Mucosa of descending colon (tissue), 3 donors: ENCODE measurements at regions not wholly inside any gene's neighbourhood (a gene's known extent, or its start where the extent isn't known, plus 50 kb on each side); places are given as distances from the start of the nearest gene placed in this dataset.

Experiments
- ATAC-seq: fragments of 200-7000 bp; cut with Tn5 transposase; one replicate; pipeline ENCODE4 v1.9.1; 2020; ENCODE audit warnings: mild to moderate bottlenecking, moderate library complexity
- DNase-seq, 3 donors: peaks; one replicate each; pipeline ENCODE4 v3.0.0-alpha.2; 2020
- H3K36me3 ChIP-seq: fragments of 200-600 bp; one replicate; pipeline ENCODE4 v1.8.0; 2021; ENCODE audit warnings: low read depth, mild to moderate bottlenecking
- H3K4me1 ChIP-seq: fragments of 200-600 bp; one replicate; pipeline ENCODE4 v1.8.0; 2021; ENCODE audit warnings: low read depth, mild to moderate bottlenecking
- H3K4me3 ChIP-seq: fragments of 200-600 bp; one replicate; pipeline ENCODE4 v1.8.0; 2021; ENCODE audit warnings: mild to moderate bottlenecking
- H3K9me3 ChIP-seq: fragments of 200-600 bp; one replicate; pipeline ENCODE4 v1.8.0; 2021; ENCODE audit warnings: mild to moderate bottlenecking
- CTCF ChIP-seq: fragments of 200-600 bp; IDR thresholded peaks from one replicate; pipeline ENCODE4 v1.8.0; 2022; ENCODE audit warnings: antibody characterized with exemption, mild to moderate bottlenecking
- intact Hi-C, 2 donors: fragments of 100-400 bp; cut with DNase I in 1 of 2; cut with micrococcal nuclease in 1 of 2; formaldehyde crosslinking; loops; one replicate each; pipeline versions ENCODE4 v1.11.0 to v1.11.1; 2022; cut with DNase I, micrococcal nuclease
- donor health status: DM: no; HTN: no; CAD: no; lungs with moderate emphysema.
- donor health status: DM: no; HTN: no; CAD: no.
- donor health status: DM: no; HTN: yes; CAD: no.

- Histone ChIP-seq H3K9me3 (no peaks in the 10 kb centered on the region), H3K4me1 (no peaks in the 10 kb centered on the region), H3K4me3 (no peak overlapping the region), H3K36me3 (no peaks in the 10 kb centered on the region)
- DNase-seq = no peak
- no peak for ATAC-seq
- intact Hi-C loops = no loop called here
- TF ChIP-seq CTCF = no peak
Measured at GRCh38 chr3:174495928-174496327, 363.2 kb upstream of the NAALADL2 start.

GRCh38 chr3:174498638-174499037, 360.5 kb upstream of the NAALADL2 start:
- no peak for ATAC-seq
- TF ChIP-seq CTCF = no peak

GRCh38 chr3:174505266-174505665, 353.9 kb upstream of the NAALADL2 start:
- intact Hi-C loops = no loop called here
- ATAC-seq = no peak
- no peak overlapping the region for H3K4me3 ChIP-seq
- TF ChIP-seq CTCF = no peak
- no peaks in the 10 kb centered on the region for H3K4me1 ChIP-seq
- DNase-seq = no peak
- H3K9me3 ChIP-seq = no peaks in the 10 kb centered on the region
- no peaks in the 10 kb centered on the region for H3K36me3 ChIP-seq

More at GRCh38 chr3:174498638-174499037, 360.5 kb upstream of the NAALADL2 start:
- no peak for DNase-seq
- Histone ChIP-seq H3K4me1 (no peaks in the 10 kb centered on the region), H3K9me3 (no peaks in the 10 kb centered on the region), H3K4me3 (no peak overlapping the region), H3K36me3 (no peaks in the 10 kb centered on the region)
- intact Hi-C loops = no loop called here

- no peak for TF ChIP-seq CTCF
- no peak for DNase-seq
- Histone ChIP-seq H3K4me3 (no peak overlapping the region), H3K9me3 (no peaks in the 10 kb centered on the region), H3K36me3 (no peaks in the 10 kb centered on the region), H3K4me1 (no peaks in the 10 kb centered on the region)
- intact Hi-C loops = no loop called here
- ATAC-seq = no peak
Measured at GRCh38 chr3:174524203-174524602, 334.9 kb upstream of the NAALADL2 start.

GRCh38 chr3:174529298-174529697, 329.8 kb upstream of the NAALADL2 start:
- no peaks in the 10 kb centered on the region for H3K36me3 ChIP-seq
- H3K4me1 ChIP-seq = no peaks in the 10 kb centered on the region
- ATAC-seq = no peak
- no peak for DNase-seq
- TF ChIP-seq CTCF = no peak
- intact Hi-C loops = no loop called here
- no peak overlapping the region for H3K4me3 ChIP-seq
- H3K9me3 ChIP-seq = no peaks in the 10 kb centered on the region
